ENCODE measurements at regions not wholly inside any gene's neighbourhood (a gene's known extent, or its start where the extent isn't known, plus 50 kb on each side); places are given as distances from the start of the nearest gene placed in this dataset.

DNA sequence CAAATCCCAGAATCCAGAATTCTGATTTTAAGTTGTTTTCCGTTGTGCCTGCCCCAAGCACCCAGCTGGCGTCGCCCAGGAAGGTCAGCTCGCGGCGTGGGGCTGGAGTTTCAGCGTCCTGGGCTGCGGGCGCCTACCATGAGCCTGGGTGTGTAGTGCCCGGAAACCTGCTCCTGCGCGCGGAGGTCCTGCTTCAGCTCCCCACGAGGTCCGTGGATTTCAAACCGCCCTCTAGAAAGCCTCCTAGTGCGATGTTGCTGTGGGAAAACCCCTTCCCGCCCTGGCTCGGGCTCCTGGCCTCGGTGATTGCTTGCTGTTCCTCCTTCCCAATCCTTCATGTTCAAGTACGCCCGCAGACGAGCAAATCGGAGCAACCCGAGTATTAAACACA lies 51.3 kb upstream of the NRN1 start:
- no peak for TF ChIP-seq CTCF (IDR thresholded peaks at IDR 0.05; ENCODE audit: unreplicated experiment in 3 of 3)
- Mint-ChIP-seq H3K27me3 (ENCODE audit: low read depth) (peaks cover 32% of the 10 kb centered on the region), H3K36me3 (ENCODE audit: low read depth) (no peaks in the 10 kb centered on the region), H3K4me1 (no peaks in the 10 kb centered on the region), H3K4me3 (no peak overlapping the region), H3K27ac (no peak overlapping the region), H3K9me3 (peaks cover 7% of the 10 kb centered on the region)

DNA sequence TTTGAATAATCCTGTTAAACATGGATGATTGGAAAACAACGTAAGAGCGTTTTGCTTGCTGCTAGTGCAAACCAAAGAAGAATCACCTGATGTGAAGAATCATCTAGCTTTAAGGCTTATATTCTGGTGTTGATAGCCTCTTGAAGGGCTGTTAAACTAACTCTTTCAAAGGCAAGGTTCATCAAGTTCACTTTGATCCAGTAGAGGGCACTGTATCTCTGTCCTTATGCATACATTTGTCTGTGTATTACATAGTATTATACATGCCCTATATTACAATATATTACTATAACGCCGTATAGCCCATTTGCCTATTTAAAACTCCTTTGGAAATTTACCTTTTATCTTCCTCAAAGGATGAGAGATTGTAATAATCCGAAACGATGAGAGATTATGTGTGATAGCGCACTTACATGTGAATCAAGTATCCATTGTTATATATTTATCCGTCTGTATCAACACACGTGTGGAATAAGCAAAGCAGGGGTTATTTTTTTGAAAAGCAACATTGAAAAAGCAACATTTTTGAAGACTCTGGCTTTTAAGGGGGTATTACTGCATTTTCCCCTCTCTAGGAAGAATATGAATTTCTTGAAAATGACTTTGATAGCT lies 50.8 kb upstream of the NRN1 start:
- peak; percentile 66 to 71 (median 70) for TF ChIP-seq CTCF (IDR thresholded peaks at IDR 0.05; ENCODE audit: unreplicated experiment in 3 of 3)
- Mint-ChIP-seq H3K27me3 (ENCODE audit: low read depth) (peaks cover 32% of the 10 kb centered on the region), H3K4me3 (no peak overlapping the region), H3K27ac (no peak overlapping the region), H3K36me3 (ENCODE audit: low read depth) (no peaks in the 10 kb centered on the region), H3K9me3 (peaks cover 7% of the 10 kb centered on the region), H3K4me1 (peaks cover under 1% of the 10 kb centered on the region)

Measured in nephron (organoid).